GM12878 (cell line): ENCODE measurements at regions not wholly inside any gene's neighbourhood (a gene's known extent, or its start where the extent isn't known, plus 50 kb on each side); places are given as distances from the start of the nearest gene placed in this dataset.

Experiments used
- CBFB ChIP-seq: IDR thresholded peaks from 2 replicates; pipeline ENCODE4 v1.6.1; 2016; ENCODE audit warnings: antibody characterized with exemption, low read depth
- CREM ChIP-seq: IDR thresholded peaks from 2 replicates; pipeline ENCODE4 v1.6.1; 2014; ENCODE audit warnings: antibody characterized with exemption, low read depth
- EGR1 ChIP-seq, 2 experiments: IDR thresholded peaks; 1 replicate in 1 of 2; 2 replicates in 1 of 2; pipeline ENCODE4 v1.6.1; 2011 to 2012; ENCODE audit warnings: low read depth in 2 of 2, low read length in 2 of 2, borderline replicate concordance in 1 of 2, mild to moderate bottlenecking in 1 of 2, moderate library complexity in 1 of 2
- EP300 ChIP-seq, 2 experiments: fragments of 150-350 bp in 1 of 2; IDR thresholded peaks; 2 replicates each; pipeline ENCODE4 v1.6.1; 2011 to 2012; ENCODE audit warnings: low read depth in 2 of 2, low read length in 2 of 2, borderline replicate concordance in 1 of 2, improper control_type of control experiment in 1 of 2, inconsistent platforms in 1 of 2; ENCODE audit not compliant: control insufficient read depth in 1 of 2
- FOXK2 ChIP-seq: fragments of 450-650 bp; IDR thresholded peaks from 2 replicates; pipeline ENCODE4 v1.6.1; 2017; ENCODE audit warnings: mild to moderate bottlenecking, moderate library complexity
- HDAC2 ChIP-seq: fragments of 200-600 bp; sonication (generic); IDR thresholded peaks from 2 replicates; pipeline ENCODE4 v1.6.1; 2017
- MEF2B ChIP-seq: fragments of 450-650 bp; IDR thresholded peaks from 2 replicates; pipeline ENCODE4 v1.6.1; 2018; ENCODE audit warnings: mild to moderate bottlenecking, moderate library complexity; ENCODE audit not compliant: partially characterized antibody, poor library complexity, severe bottlenecking
- MTA3 ChIP-seq: IDR thresholded peaks from 2 replicates; pipeline ENCODE4 v1.6.1; 2012; ENCODE audit warnings: low read length, inconsistent platforms, borderline replicate concordance
- MXI1 ChIP-seq: fragments of 150-350 bp; IDR thresholded peaks from 2 replicates; pipeline ENCODE4 v1.6.1; 2011; ENCODE audit warnings: low read depth, mild to moderate bottlenecking, inconsistent platforms, low read length, improper control_type of control experiment
- NFIC ChIP-seq: IDR thresholded peaks from 2 replicates; pipeline ENCODE4 v1.6.1; 2012; ENCODE audit warnings: low read depth, mild to moderate bottlenecking, inconsistent platforms, low read length, moderate library complexity
- NR2F1 ChIP-seq: fragments of 450-650 bp; conservative IDR thresholded peaks from 2 replicates; pipeline ENCODE4 v1.6.1; 2017; ENCODE audit warnings: mild to moderate bottlenecking
- SP1 ChIP-seq: IDR thresholded peaks from one replicate; pipeline ENCODE4 v1.6.1; 2011; ENCODE audit warnings: low read depth, low read length
- SREBF2 ChIP-seq: IDR thresholded peaks from 2 replicates; pipeline ENCODE4 v1.6.1; 2012; ENCODE audit warnings: mild to moderate bottlenecking, low read length
- TBL1XR1 ChIP-seq: IDR thresholded peaks from 2 replicates; pipeline ENCODE4 v1.6.1; 2012; ENCODE audit warnings: low read depth, low read length, improper control_type of control experiment
- TCF3 ChIP-seq: IDR thresholded peaks from 2 replicates; pipeline ENCODE4 v1.6.1; 2012; ENCODE audit warnings: low read depth, mild to moderate bottlenecking, low read length, borderline replicate concordance; ENCODE audit not compliant: insufficient read depth
- YY1 ChIP-seq: IDR thresholded peaks from 2 replicates; pipeline ENCODE4 v1.6.1; 2011; ENCODE audit warnings: low read depth, mild to moderate bottlenecking, low read length
- ZNF622 ChIP-seq: fragments of 450-650 bp; IDR thresholded peaks from 2 replicates; pipeline ENCODE4 v1.6.1; 2017; ENCODE audit warnings: mild to moderate bottlenecking, inconsistent platforms
- TF ChIP-seq, protein P1 (sequence below): IDR thresholded peaks from 2 replicates; pipeline ENCODE4 v1.6.1; 2012; ENCODE audit warnings: improper control_type of control experiment, low read depth, low read length; ENCODE audit not compliant: insufficient replicate concordance
- TF ChIP-seq, protein P2 (sequence below): fragments of 450-650 bp; IDR thresholded peaks from 2 replicates; pipeline ENCODE4 v1.6.1; 2018; ENCODE audit warnings: borderline replicate concordance, mild to moderate bottlenecking; ENCODE audit not compliant: partially characterized antibody
- TF ChIP-seq, protein P3 (sequence below): fragments of 450-650 bp; IDR thresholded peaks from 2 replicates; pipeline ENCODE4 v1.6.1; 2016; ENCODE audit warnings: mild to moderate bottlenecking
- TF ChIP-seq, protein P4 (sequence below): fragments of 150-350 bp; IDR thresholded peaks from 2 replicates; pipeline ENCODE4 v1.6.1; 2014; ENCODE audit warnings: mild to moderate bottlenecking, low read depth, low read length

DNA sequence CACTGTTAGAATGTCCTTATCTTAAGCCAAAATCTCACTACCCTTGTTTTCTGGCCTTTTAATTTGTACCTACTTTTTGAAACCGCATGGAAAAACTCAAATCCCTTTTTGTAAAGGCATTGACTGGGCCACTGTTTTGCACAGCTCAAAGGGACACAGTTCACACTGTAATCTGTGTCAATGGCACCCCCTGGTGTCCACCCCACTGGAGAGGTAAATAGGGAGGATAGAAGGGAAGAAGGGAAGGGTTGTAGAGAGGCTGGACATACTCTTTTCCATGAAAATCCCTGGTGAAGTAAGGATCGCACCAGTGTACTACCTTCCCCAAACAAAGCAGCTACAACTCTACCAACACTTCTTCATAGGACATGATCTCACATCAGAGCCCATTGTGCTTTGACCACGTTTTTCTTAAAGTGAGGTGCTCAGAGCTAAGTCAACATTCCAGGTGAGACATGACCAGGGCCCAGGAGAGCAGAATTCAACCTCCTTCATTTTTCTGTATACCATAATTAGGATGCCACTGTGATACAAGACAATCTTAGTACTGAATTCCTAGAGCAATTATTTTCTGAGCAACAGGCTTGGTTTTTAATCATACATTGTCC is 92.4 kb upstream of the RMDN2 start (continued):
- TF ChIP-seq, protein P1, sequence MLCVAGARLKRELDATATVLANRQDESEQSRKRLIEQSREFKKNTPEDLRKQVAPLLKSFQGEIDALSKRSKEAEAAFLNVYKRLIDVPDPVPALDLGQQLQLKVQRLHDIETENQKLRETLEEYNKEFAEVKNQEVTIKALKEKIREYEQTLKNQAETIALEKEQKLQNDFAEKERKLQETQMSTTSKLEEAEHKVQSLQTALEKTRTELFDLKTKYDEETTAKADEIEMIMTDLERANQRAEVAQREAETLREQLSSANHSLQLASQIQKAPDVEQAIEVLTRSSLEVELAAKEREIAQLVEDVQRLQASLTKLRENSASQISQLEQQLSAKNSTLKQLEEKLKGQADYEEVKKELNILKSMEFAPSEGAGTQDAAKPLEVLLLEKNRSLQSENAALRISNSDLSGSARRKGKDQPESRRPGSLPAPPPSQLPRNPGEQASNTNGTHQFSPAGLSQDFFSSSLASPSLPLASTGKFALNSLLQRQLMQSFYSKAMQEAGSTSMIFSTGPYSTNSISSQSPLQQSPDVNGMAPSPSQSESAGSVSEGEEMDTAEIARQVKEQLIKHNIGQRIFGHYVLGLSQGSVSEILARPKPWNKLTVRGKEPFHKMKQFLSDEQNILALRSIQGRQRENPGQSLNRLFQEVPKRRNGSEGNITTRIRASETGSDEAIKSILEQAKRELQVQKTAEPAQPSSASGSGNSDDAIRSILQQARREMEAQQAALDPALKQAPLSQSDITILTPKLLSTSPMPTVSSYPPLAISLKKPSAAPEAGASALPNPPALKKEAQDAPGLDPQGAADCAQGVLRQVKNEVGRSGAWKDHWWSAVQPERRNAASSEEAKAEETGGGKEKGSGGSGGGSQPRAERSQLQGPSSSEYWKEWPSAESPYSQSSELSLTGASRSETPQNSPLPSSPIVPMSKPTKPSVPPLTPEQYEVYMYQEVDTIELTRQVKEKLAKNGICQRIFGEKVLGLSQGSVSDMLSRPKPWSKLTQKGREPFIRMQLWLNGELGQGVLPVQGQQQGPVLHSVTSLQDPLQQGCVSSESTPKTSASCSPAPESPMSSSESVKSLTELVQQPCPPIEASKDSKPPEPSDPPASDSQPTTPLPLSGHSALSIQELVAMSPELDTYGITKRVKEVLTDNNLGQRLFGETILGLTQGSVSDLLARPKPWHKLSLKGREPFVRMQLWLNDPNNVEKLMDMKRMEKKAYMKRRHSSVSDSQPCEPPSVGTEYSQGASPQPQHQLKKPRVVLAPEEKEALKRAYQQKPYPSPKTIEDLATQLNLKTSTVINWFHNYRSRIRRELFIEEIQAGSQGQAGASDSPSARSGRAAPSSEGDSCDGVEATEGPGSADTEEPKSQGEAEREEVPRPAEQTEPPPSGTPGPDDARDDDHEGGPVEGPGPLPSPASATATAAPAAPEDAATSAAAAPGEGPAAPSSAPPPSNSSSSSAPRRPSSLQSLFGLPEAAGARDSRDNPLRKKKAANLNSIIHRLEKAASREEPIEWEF: no peak
- TF ChIP-seq NFIC (no peak), CREM (no peak), EGR1 (IDR thresholded peaks at IDR 0.05; ENCODE audit: borderline replicate concordance in 1 of 2, low read depth in 2 of 2, low read length in 2 of 2) (no peak), ZNF622 (no peak), NR2F1 (no peak), CBFB (no peak), YY1 (peak; percentile 78), TBL1XR1 (no peak), EP300 (IDR thresholded peaks at IDR 0.05; ENCODE audit: borderline replicate concordance in 1 of 2, control insufficient read depth in 1 of 2, low read depth in 2 of 2, low read length in 2 of 2) (no peak), HDAC2 (no peak), MTA3 (no peak), SREBF2 (no peak), SP1 (no peak), FOXK2 (no peak), MEF2B (no peak), TCF3 (no peak), MXI1 (no peak)
- TF ChIP-seq, protein P2, sequence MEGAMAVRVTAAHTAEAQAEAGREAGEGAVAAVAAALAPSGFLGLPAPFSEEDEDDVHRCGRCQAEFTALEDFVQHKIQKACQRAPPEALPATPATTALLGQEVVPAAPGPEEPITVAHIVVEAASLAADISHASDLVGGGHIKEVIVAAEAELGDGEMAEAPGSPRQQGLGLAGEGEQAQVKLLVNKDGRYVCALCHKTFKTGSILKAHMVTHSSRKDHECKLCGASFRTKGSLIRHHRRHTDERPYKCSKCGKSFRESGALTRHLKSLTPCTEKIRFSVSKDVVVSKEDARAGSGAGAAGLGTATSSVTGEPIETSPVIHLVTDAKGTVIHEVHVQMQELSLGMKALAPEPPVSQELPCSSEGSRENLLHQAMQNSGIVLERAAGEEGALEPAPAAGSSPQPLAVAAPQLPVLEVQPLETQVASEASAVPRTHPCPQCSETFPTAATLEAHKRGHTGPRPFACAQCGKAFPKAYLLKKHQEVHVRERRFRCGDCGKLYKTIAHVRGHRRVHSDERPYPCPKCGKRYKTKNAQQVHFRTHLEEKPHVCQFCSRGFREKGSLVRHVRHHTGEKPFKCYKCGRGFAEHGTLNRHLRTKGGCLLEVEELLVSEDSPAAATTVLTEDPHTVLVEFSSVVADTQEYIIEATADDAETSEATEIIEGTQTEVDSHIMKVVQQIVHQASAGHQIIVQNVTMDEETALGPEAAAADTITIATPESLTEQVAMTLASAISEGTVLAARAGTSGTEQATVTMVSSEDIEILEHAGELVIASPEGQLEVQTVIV: no peak
- TF ChIP-seq, protein P3, sequence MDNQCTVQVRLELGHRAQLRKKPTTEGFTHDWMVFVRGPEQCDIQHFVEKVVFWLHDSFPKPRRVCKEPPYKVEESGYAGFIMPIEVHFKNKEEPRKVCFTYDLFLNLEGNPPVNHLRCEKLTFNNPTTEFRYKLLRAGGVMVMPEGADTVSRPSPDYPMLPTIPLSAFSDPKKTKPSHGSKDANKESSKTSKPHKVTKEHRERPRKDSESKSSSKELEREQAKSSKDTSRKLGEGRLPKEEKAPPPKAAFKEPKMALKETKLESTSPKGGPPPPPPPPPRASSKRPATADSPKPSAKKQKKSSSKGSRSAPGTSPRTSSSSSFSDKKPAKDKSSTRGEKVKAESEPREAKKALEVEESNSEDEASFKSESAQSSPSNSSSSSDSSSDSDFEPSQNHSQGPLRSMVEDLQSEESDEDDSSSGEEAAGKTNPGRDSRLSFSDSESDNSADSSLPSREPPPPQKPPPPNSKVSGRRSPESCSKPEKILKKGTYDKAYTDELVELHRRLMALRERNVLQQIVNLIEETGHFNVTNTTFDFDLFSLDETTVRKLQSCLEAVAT: 0 out of 2 replicates have a peak, but pooled peaks have one; percentile 27
- TF ChIP-seq, protein P4, sequence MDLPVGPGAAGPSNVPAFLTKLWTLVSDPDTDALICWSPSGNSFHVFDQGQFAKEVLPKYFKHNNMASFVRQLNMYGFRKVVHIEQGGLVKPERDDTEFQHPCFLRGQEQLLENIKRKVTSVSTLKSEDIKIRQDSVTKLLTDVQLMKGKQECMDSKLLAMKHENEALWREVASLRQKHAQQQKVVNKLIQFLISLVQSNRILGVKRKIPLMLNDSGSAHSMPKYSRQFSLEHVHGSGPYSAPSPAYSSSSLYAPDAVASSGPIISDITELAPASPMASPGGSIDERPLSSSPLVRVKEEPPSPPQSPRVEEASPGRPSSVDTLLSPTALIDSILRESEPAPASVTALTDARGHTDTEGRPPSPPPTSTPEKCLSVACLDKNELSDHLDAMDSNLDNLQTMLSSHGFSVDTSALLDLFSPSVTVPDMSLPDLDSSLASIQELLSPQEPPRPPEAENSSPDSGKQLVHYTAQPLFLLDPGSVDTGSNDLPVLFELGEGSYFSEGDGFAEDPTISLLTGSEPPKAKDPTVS: no peak
